ENCODE measurements at regions not wholly inside any gene's neighbourhood (a gene's known extent, or its start where the extent isn't known, plus 50 kb on each side); places are given as distances from the start of the nearest gene placed in this dataset.

- ATAC-seq (ENCODE audit: low read depth) (no peak), DNase-seq (ENCODE audit: low spot score) (no peak)
- H3K36me3 ChIP-seq (ENCODE audit: low read depth) = no peaks in the 10 kb centered on the region
- H3K27ac ChIP-seq (ENCODE audit: poor library complexity, severe bottlenecking) = no peak overlapping the region
- H3K9me3 ChIP-seq (ENCODE audit: severe bottlenecking) = no peaks in the 10 kb centered on the region
- no peaks in the 10 kb centered on the region for H3K27me3 ChIP-seq (ENCODE audit: insufficient read depth, poor library complexity, severe bottlenecking)
- H3K4me3 ChIP-seq (ENCODE audit: severe bottlenecking) = no peak overlapping the region
- no peak for TF ChIP-seq CTCF (IDR thresholded peaks at IDR 0.05; ENCODE audit: poor library complexity, severe bottlenecking)
- H3K4me1 ChIP-seq (ENCODE audit: insufficient read depth, poor library complexity, severe bottlenecking) = no peaks in the 10 kb centered on the region
Measured at GRCh38 chr5:21219966-21220365, 1232.0 kb upstream of the CDH18 start.

GRCh38 chr5:21219251-21219650 is 1231.3 kb upstream of the CDH18 start:
- Histone ChIP-seq H3K36me3 (ENCODE audit: low read depth) (no peaks in the 10 kb centered on the region), H3K27ac (ENCODE audit: poor library complexity, severe bottlenecking) (no peak overlapping the region), H3K4me3 (ENCODE audit: severe bottlenecking) (no peak overlapping the region), H3K4me1 (ENCODE audit: insufficient read depth, poor library complexity, severe bottlenecking) (no peaks in the 10 kb centered on the region), H3K27me3 (ENCODE audit: insufficient read depth, poor library complexity, severe bottlenecking) (no peaks in the 10 kb centered on the region), H3K9me3 (ENCODE audit: severe bottlenecking) (no peaks in the 10 kb centered on the region)
- ATAC-seq (ENCODE audit: low read depth) (peak; percentile 96), DNase-seq (ENCODE audit: low spot score) (no peak)
- TF ChIP-seq CTCF (IDR thresholded peaks at IDR 0.05; ENCODE audit: poor library complexity, severe bottlenecking) = no peak

GRCh38 chr5:21212026-21212425 is 1224.0 kb upstream of the CDH18 start:
- DNase-seq (ENCODE audit: low spot score) = no peak
- no peaks in the 10 kb centered on the region for H3K36me3 ChIP-seq (ENCODE audit: low read depth)
- TF ChIP-seq CTCF (IDR thresholded peaks at IDR 0.05; ENCODE audit: poor library complexity, severe bottlenecking) = no peak

GRCh38 chr5:21209409-21209808 is 1221.4 kb upstream of the CDH18 start:
- no peaks in the 10 kb centered on the region for H3K4me1 ChIP-seq (ENCODE audit: insufficient read depth, poor library complexity, severe bottlenecking)
- no peak for DNase-seq (ENCODE audit: low spot score)
- TF ChIP-seq CTCF (IDR thresholded peaks at IDR 0.05; ENCODE audit: poor library complexity, severe bottlenecking) = no peak
- no peaks in the 10 kb centered on the region for H3K36me3 ChIP-seq (ENCODE audit: low read depth)
- ATAC-seq (ENCODE audit: low read depth) = no peak
- H3K27me3 ChIP-seq (ENCODE audit: insufficient read depth, poor library complexity, severe bottlenecking) = no peaks in the 10 kb centered on the region
- H3K4me3 ChIP-seq (ENCODE audit: severe bottlenecking) = no peak overlapping the region
- H3K9me3 ChIP-seq (ENCODE audit: severe bottlenecking) = no peaks in the 10 kb centered on the region
- H3K27ac ChIP-seq (ENCODE audit: poor library complexity, severe bottlenecking) = no peak overlapping the region

More at GRCh38 chr5:21212026-21212425, 1224.0 kb upstream of the CDH18 start:
- Histone ChIP-seq H3K27me3 (ENCODE audit: insufficient read depth, poor library complexity, severe bottlenecking) (no peaks in the 10 kb centered on the region), H3K4me1 (ENCODE audit: insufficient read depth, poor library complexity, severe bottlenecking) (no peaks in the 10 kb centered on the region), H3K9me3 (ENCODE audit: severe bottlenecking) (no peaks in the 10 kb centered on the region), H3K27ac (ENCODE audit: poor library complexity, severe bottlenecking) (no peak overlapping the region), H3K4me3 (ENCODE audit: severe bottlenecking) (no peak overlapping the region)
- no peak for ATAC-seq (ENCODE audit: low read depth)

- H3K27me3 ChIP-seq (ENCODE audit: insufficient read depth, poor library complexity, severe bottlenecking) = no peaks in the 10 kb centered on the region
- H3K27ac ChIP-seq (ENCODE audit: poor library complexity, severe bottlenecking) = no peak overlapping the region
- H3K9me3 ChIP-seq (ENCODE audit: severe bottlenecking) = no peaks in the 10 kb centered on the region
- no peak for DNase-seq (ENCODE audit: low spot score)
- TF ChIP-seq CTCF (IDR thresholded peaks at IDR 0.05; ENCODE audit: poor library complexity, severe bottlenecking) = no peak
- H3K4me3 ChIP-seq (ENCODE audit: severe bottlenecking) = no peak overlapping the region
- no peak for ATAC-seq (ENCODE audit: low read depth)
- H3K4me1 ChIP-seq (ENCODE audit: insufficient read depth, poor library complexity, severe bottlenecking) = no peaks in the 10 kb centered on the region
- no peaks in the 10 kb centered on the region for H3K36me3 ChIP-seq (ENCODE audit: low read depth)
Measured at GRCh38 chr5:21199087-21199486, 1211.1 kb upstream of the CDH18 start.

Data from RWPE2 (cell line).